GM21360 (cell line): ENCODE measurements at regions not wholly inside any gene's neighbourhood (a gene's known extent, or its start where the extent isn't known, plus 50 kb on each side); places are given as distances from the start of the nearest gene placed in this dataset.

Experiments
- ATAC-seq: cut with Tn5 transposase; IDR thresholded peaks from one replicate; pipeline ENCODE4 v1.9.1; 2021; ENCODE audit warnings: mild to moderate bottlenecking, moderate library complexity; ENCODE audit not compliant: unreplicated experiment

DNA sequence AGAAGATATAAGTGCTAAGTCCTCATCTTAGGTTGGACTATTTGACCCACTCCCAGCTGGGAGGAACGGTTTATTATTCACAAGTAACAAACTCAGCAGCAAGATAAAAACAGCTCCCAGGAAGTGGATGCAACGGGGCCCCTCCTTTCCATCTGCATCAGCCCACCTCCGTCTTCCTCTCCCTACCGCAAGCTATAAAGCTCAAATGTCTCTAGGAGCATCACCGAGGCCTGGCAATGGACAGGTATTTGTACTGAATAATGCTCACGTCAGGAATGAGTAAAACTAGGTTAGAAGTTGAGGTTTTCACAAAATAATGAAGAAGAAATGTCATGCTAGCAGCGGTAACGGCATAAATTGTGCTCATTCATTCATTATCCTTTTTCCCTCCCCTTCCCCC lies 408.7 kb upstream of the PSMD7 start:
- no peak for ATAC-seq

DNA sequence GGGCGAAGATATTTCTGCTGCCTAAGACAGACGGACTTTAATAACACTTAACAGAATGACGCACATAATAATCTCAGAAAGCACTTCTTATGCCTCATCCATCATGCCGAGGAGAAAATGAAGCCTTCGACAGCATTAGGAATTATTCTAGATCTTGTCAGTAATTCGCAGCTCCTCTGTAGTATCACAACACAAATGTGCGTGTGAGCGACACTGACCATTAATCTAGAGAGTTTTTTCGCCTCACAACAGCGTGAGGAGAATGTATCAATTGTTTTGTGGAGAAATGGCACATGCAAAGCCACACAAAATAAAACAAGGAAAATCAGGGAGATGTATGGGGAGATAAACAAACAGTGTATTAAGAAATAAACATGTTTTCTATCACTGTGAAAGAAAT lies 410.2 kb upstream of the PSMD7 start:
- ATAC-seq = no peak

DNA sequence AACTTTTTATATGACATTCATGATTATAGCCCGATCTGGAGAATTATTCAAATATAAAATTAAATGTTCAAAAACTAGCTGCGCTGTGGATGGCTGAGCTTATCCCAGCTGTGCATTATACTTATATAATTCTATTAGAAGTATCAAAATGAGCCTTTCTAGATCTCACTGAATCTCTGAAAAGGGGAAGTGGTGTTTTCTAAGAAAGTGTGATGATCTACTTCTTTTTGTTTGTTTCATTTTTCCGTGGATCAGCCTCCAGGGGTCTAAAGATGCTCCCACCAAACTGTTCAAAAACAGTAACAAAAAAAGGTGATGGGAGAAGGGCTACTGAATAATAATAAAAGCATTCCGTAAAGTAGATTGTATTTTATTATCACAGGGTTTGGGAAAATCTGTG lies 411.3 kb upstream of the PSMD7 start:
- no peak for ATAC-seq

DNA sequence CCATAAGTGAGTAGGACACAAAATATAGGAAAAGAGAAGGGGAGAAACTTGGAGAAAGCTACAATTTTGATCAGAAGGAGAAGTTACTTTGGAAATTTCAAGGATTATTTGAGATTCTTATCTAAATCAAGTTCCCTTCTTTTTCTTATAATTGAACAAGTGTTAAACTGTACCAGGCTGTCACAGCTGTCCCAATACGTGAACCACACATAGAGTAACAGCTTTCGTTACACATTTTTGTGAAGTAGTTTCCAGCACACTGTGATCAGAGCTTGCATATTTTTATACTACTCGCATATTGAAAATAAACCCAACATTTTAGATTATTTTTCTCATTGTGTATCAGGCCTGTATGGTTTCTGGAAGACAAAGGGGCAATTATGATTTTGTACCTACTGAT lies 412.8 kb upstream of the PSMD7 start:
- no peak for ATAC-seq

DNA sequence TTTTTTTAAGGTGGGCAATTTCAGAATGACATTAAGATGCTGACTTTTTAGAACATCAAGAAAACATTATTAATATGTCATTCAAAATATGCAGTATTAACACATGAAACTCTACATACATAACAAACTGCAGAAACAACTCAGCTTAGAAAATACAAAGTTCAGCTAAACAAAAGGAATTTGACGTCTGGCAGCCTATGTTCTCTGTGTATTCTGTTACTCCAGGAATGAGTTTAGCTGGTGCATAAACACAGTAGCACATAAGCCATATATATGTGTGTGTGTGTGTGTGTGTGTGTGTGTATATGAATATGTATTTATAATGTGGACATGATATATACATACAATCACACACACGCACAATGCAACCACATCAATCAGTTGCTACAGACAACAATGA lies 413.5 kb upstream of the PSMD7 start:
- no peak for ATAC-seq

DNA sequence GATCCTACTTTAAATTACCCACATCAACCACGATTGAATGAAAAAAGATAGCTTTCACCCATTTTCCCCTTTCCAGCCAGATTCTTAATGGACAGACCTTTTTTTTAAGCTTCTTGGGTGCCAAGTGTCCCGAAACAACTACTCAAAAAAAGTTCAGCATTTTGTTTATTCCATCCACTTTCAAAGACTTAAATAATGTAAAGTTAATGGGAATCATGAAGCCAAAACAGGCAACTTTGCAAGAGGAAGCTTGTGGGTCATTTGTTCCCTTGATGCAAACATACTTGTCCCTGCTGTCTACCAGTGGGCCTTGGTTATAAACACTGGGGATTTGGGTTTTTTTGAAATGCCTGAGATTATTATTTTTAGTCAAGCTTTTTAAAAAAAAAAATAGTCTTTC lies 414.0 kb upstream of the PSMD7 start:
- no peak for ATAC-seq

DNA sequence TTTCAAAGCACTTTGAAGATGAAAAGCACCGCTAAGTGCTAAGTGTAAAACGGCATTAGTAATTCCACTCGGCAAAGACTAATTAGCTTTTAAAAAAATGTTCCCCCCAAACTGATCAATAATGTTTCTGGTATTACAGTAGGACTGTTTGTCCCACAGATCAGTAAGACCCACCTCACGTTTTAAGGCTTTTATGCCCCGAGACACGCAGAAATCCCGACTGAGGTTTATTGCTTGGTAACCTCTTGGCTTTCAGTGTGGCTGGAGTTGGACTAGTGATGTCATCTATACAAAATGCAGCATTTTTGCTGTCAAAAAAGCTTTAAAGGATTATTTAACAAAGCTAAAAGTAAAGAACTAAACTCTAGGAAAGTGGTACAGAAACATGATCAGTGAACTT lies 414.6 kb upstream of the PSMD7 start:
- ATAC-seq = no peak

DNA sequence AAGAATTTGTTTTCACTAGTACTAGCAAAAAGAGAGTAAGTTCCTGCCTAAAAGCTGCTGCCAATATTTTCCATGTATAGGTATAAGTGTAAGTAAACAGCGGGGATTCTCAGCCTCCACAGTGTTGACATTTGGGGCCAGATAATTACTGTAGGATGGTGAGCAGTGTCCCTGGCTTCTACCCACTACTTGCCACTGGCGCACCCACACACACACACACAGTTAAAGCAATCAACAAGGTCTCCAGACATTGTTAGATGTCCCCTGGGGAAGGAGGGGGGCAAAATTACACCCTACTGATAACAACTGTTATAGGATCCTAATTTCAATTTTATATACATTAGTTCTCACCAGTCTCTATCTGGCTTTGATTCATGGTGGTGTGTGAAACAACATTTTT lies 417.0 kb upstream of the PSMD7 start:
- no peak for ATAC-seq

DNA sequence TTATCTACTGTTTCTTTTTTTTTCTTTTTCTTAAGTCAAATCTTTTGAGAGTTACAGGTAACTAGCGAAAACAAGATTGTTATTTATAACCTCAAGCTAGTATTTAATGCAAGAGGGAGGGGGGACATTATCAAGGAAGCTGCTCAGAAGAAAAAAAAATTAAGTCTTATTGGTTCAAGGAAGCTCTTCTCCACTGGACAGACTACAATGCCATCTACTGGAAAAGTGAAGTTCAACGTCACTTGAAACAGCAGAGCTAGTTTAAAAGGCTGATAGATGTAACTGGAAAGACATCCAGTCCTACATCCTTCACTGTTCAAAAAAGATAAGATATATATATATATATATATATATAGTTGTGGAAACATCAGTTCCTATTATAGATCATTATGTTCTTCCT lies 418.0 kb upstream of the PSMD7 start:
- ATAC-seq = no peak

DNA sequence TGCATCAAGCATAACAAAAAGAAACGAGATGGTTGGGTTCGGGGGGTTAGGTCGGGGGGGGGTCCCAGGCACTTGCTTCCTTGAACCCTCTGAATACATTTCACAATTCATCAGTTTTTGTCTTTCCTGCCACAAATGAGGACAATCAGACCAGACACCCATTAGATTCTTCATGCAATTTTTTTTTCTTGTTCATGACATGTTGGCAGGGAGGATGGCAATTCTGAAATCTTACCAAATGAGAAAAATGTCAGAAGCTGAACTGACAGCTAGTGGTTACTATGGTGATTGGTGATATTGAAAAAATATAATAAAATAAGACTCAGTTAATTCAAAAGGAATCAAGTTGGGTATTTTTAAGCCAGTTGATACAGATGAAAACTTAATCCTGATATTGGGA lies 419.5 kb upstream of the PSMD7 start:
- ATAC-seq = no peak

DNA sequence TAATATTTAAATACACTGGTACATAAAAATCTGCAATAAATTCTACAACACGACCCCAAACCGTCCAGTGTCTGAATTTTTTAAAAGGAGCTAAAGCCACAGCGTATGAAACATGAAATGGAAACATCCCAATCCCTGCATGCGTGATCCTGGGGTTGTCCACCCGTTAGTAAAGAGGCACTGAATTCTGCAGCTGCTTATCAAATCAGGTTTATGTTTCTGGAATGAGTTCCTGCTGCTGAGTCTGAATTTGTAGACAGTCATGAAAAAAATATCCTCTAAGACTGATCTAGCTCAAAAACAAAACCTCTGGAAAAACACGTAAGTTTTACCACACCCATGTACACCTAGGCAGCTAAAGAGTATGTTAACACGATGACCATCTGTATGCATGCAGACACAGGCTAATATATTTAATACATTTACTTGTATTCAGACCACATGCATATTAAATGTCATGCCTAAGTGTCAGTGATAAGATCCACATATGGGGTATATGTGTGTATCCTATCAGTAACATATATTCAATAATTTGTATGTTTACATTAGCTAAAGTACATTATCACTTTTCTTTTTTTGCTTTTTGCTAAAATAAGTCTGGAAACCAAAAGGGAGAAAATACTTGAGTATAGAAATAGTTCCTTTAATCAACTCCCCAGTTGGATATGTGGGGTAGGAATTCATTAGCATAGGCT lies 420.5 kb upstream of the PSMD7 start:
- ATAC-seq = no peak

DNA sequence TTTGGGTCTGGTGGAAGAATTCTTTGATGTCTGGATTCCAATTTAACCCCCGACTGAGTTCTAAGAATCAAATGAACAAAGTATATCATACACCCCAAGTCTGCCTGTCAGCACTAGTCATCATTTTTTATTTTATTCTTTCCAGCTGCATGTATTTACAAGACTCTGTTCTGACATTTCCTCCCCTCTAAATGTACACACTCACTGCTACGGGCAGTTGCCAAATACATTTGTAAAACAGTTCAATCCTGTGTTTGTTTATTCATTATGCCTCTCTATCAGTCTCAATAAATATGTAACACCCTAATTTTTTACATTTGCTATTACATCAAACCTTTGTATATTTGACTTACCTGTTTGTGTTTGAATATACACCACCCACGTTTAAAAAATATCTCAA lies 422.3 kb upstream of the PSMD7 start:
- ATAC-seq = no peak

DNA sequence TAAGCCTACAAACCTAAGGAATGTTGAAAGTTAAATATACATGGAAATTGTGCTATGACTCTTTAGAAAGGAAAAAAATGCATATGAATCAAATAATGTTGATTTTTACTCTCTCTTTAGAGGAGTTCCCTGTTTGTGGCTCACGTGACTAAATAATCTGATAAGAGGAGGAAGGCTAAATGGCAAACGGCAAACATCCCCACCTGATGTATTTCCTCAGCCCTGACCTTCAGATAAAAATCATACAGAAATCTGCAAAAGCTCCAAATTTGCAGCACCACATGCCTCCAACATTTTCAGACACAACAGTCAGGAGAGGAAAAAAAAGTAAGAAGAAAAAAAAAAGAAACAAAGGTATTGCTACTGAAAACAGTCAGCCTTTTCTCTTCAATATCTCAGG lies 423.0 kb upstream of the PSMD7 start:
- no peak for ATAC-seq

DNA sequence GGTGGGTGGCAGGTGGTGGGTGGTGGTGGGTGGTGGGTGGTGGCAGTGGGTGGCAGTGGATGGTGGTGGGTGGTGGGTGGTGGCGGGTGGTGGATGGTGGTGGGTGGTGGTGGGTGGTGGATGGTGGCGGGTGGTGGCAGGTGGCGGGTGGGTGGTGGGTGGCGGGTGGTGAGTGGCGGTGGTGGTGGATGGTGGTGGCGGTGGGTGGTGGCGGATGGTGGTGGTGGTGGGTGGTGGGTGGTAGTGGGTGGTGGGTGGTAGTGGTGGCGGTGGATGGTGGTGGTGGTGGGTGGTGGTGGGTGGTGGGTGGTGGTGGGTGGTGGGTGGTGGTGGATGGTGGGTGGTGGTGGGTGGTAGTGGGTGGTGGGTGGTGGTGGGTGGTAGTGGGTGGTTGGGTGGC lies 423.8 kb upstream of the PSMD7 start:
- ATAC-seq = no peak

DNA sequence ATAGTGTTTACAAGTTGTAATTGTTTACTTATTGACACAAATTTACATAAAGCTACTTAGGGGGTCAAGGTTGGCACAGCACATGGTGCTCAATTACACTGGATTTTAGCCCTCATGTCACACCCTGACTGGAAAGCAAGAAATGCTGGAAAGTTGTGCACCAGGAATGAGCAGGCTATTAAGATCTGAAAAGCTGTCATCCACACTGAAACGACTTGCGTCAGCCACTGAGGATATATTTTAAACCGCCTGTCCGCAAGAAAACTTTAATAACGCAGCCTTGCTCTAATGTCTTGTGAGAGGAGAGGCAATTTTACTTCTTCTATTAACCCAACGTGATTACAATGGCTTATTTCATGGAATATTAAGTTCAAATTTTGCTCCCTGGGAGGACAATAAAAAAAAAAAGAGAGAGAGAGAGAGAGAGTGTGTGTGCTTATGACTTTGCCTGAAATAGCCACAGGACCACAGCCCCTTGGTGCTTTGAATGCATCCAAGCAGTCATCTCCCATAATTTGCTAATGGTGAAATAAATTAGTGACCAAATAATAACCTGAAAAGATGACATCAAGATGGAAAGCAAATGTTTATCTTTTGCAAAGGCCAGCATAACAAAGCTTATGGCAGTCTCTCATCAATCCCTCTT lies 425.4 kb upstream of the PSMD7 start:
- no peak for ATAC-seq

DNA sequence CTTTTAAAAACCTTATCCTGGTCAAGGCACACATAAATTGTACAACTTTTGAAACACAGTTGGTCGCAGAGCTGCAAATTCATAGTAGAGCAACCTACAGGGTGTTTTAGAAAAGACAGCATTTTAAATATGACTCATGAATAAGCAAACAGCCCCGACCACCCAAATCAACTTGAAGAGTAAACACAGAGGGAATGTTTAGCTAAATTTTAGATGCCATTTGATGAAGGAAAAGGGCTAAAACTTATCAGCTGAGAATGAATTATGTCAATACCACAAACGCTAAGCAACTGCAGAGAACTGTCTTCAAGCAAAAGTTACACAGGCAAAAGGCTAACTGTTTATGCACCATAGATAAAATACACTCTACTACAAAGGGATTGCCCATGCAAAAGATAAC lies 427.5 kb upstream of the PSMD7 start:
- no peak for ATAC-seq

DNA sequence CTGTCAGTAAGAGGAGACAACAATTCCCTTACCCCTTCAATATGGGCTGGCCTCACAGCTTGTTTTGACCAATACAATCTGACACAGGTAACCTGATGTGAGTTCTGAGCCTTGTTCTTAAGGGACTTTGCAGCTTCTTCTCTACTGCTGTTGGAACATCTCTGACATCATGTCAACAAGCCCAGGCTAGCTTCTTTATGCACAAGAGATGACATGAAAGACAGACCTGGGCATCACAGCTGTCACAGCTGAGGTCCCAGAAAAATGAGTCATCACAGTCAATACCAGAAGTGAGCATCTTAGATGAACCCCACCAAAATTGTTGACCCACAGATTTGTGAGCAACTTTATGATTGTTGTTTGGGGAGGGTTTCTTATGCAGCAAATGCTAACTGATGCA lies 431.7 kb upstream of the PSMD7 start:
- no peak for ATAC-seq

DNA sequence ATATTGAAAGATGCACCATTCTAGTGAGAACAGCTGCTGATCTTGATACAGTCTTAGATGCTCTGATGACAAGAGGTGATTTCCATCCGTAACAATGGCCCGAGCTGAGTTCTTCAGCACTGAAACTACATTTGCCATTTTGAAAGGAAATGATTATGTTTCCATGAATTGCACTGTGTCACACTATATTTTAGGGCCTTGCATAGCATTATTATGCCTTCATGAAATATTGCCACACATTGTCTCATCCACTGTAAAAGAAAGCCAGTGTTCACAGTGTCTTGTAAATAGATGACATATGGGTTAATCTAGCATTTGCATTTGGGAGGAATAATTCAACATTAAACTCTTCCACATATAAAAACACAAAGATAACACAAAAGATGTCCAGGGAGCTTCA lies 438.3 kb upstream of the PSMD7 start:
- no peak for ATAC-seq

DNA sequence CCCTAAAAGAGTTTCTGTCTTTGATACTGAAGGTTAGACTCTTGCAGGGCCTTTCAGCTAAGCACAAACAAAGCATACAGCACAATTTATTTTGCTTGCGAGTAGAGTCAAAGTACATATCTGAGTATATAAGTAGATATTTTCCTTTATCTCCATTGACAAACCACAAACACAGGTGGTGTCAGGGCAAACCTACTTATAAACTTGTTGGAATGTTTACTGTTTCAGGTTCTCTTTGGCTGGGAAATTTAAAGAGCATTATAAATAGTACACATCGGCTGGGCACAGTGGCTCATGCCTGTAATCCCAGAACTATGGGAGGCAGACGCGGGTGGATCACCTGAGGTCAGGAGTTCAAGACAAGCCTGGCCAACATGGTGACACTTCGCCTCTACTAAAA lies 442.6 kb upstream of the PSMD7 start:
- no peak for ATAC-seq

DNA sequence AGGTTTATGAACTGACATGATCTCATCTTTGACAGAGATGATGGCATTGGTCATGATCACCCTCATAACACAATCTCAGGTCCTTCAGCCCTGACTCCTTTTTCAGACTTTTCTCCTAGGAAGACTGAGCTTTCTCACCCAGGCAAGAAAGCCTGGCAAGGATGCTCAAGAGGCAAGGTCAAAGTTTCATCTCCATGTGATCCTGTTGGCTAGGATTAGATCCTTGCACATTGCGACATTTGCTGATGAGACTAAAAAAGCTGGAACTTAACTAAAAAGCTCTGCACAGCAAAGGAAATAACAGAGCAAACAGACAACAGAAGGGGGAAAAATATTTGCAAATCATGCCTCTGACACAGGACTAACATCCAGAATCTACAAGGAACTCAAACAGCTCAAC lies 444.1 kb upstream of the PSMD7 start:
- no peak for ATAC-seq

DNA sequence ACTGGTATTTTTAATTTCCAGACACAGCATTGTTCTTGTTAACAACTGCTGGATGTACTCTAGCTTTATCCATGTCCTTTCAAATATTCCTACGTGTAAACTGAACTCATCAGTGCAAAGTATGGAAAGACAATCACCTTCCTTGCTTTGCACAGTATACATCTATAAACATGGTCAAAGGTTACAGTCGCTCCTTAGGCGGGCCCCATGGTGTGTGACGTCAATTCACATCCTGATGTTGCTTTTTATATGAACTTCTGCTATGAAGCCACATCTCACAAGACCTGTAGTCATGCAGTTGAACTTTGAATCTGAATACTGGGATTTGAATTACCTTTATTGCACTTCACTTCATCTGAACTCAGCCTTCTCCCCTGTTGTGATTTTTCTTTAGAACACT lies 447.6 kb upstream of the PSMD7 start:
- no peak for ATAC-seq

DNA sequence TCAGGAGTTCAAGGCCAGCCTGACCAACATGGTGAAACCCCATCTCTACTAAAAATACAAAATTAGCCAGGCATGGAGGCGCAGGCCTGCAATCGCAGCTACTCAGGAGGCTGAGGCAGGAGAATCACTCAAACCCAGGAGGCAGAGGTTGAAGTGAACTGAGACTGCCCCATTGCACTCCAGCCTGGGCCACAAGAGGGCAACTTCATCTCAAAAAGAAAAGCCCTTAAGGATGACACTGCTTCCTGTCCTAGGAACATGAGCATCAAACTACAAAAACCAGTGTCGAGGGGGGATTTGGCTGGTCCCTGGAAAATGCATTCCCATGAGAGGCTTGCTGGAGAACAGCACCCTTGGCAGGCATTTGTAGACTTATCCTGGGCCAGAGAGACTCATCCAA lies 449.5 kb upstream of the PSMD7 start:
- no peak for ATAC-seq

DNA sequence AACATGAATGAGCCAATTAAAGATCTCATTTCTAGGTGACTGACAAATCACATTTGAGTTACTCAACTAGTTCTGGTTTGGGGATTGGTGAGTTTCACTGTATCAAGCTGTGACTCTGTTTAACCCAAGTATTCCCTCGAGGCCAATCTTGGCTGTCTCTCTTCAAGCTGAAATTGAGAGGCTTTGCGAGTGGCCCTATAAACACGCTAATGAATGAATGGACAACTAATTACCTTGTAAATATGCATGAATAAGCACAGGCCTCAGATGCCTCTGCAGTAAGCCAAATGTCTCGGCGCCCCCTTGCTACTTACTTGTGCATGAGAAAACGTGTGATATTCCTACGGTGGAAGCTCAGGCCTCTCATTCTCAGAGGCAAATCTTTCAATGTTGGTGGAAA lies 450.3 kb upstream of the PSMD7 start:
- no peak for ATAC-seq
